Heart right ventricle (tissue), 16 donors: ENCODE measurements at regions not wholly inside any gene's neighbourhood (a gene's known extent, or its start where the extent isn't known, plus 50 kb on each side); places are given as distances from the start of the nearest gene placed in this dataset.

Experiments
- ATAC-seq, 8 donors: fragments of 200-7000 bp; cut with Tn5 transposase; one replicate each; pipeline ENCODE4 v1.9.1; 2020; ENCODE audit warnings: mild to moderate bottlenecking in 8 of 8, moderate library complexity in 8 of 8, moderate number of reproducible peaks in 1 of 8
- DNase-seq, 2 donors: peaks; one replicate each; pipeline ENCODE4 v3.0.0-alpha.2; 2020
- H3K27ac ChIP-seq, 10 donors: fragments of 200-600 bp; sonication (generic) in 2 of 10; one replicate each; pipeline versions ENCODE4 v1.5.0 to v1.8.0; 2020 to 2022; ENCODE audit warnings: mild to moderate bottlenecking in 3 of 10
- H3K27me3 ChIP-seq, 7 donors: fragments of 200-600 bp; one replicate each; pipeline ENCODE4 v1.8.0; 2021 to 2022; ENCODE audit warnings: mild to moderate bottlenecking in 2 of 7
- H3K36me3 ChIP-seq, 9 donors: fragments of 200-600 bp; sonication (generic) in 1 of 9; one replicate each; pipeline versions ENCODE4 v1.5.0 to v1.8.0; 2020 to 2022; ENCODE audit warnings: mild to moderate bottlenecking in 2 of 9
- H3K4me1 ChIP-seq, 9 donors: fragments of 200-600 bp; sonication (generic) in 1 of 9; one replicate each; pipeline versions ENCODE4 v1.5.0 to v1.8.0; 2020 to 2022; ENCODE audit warnings: mild to moderate bottlenecking in 4 of 9
- H3K4me3 ChIP-seq, 10 donors: fragments of 200-600 bp; sonication (generic) in 2 of 10; one replicate each; pipeline versions ENCODE4 v1.5.0 to v1.8.0; 2020 to 2022; ENCODE audit warnings: mild to moderate bottlenecking in 7 of 10, moderate library complexity in 2 of 10
- H3K9me3 ChIP-seq, 11 donors: fragments of 200-600 bp in 10 of 11; sonication (generic) in 2 of 11; one replicate each; pipeline versions ENCODE4 v1.5.0 to v1.8.0; 2013 to 2022; ENCODE audit warnings: mild to moderate bottlenecking in 2 of 11, control low read depth in 1 of 11, moderate library complexity in 1 of 11
- WGBS, 2 donors: extraction: QIAGEN DNeasy Blood & Tissue Kit; methylation state at CpG; one replicate each; pipeline ENCODE4 v1.1.7; 2013; ENCODE audit warnings: inconsistent platforms in 1 of 2; 5-methylcytosine and 5-hydroxymethylcytosine counted together
- intact Hi-C, 10 donors: fragments of 100-400 bp; cut with DNase I; formaldehyde crosslinking; loops; one replicate each; pipeline versions ENCODE4 v1.11.1 to v1.14.2; 2022
- TF ChIP-seq, protein P1 (sequence below), 9 donors: fragments of 200-600 bp; sonication (generic) in 2 of 9; IDR thresholded peaks; one replicate each; pipeline versions ENCODE4 v1.5.0 to v1.8.0; 2021 to 2022; ENCODE audit warnings: antibody characterized with exemption in 9 of 9, mild to moderate bottlenecking in 5 of 9, moderate library complexity in 1 of 9
- donor health status: Arrhythmogenic right ventricular cardiomyopathy.
- donor health status: ischemic (EF 13 %, LVEDD 7.1; RV severe dilation, severe dysfunction).
- donor health status: healthy with polysubstance abuse.
- donor health status: DM: no; HTN: yes; CAD: no.
- donor health status: DM: no; HTN: no; CAD: no.
- donor health status: ischemic (EF 25% LVEDD 6.9; RV normal size, moderate dysfunction).
- donor health status: ischemic (EF 25% LVEDD 5.7; RV mildly dilated, moderate dysfunction).
- donor health status: healthy.
- donor health status: DM: yes; HTN: yes; CAD: no.
- donor health status: Ischemic cardiomyopathy.
- donor health status: ischemic (EF 35%, LVEDD 5.7; RV mildly dilated, moderate dysfunction).
- donor health status: nonischemic (EF 11% LVEDD 7.7; RV severe dilation, severe dysfunction).
- donor health status: DM: yes; HTN: yes; CAD: no.
- donor health status: PGD.
- donor health status: ischemic (EF 29% LVEDD 5.4; RV normal size, mild dysfunction).
- donor health status: nonischemic (EF 23%, LVEDD 6.1; RV moderate dilation, normal function).

DNA sequence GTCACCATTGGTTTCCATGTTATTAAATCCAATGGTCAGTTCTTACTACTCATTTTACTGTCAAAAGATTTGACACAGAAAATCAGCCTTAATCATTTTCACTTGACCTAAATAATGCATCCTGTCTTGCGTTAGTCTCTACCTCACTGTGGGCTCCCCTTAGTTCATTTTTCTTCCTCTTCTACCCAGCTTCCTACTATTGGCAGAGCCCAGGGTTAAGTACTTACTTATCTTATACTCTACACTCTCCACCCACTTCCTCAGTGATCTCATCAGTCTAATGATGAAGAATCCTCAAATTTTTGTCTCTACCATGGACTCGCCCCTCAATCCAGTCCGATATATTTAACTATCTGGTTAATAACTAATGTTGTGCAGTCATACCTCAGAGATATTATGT, 735.9 kb downstream of the KCNT2 start:
- ATAC-seq (no peak), DNase-seq (no peak)
- intact Hi-C loops: no loop called here
- Histone ChIP-seq H3K9me3 (peaks cover 0 to 12% (median 0%) of the 10 kb centered on the region in 11 donors), H3K36me3 (no peaks in the 10 kb centered on the region), H3K4me1 (no peaks in the 10 kb centered on the region), H3K4me3 (no peak overlapping the region), H3K27ac (no peak overlapping the region), H3K27me3 (no peaks in the 10 kb centered on the region)
- TF ChIP-seq, protein P1, sequence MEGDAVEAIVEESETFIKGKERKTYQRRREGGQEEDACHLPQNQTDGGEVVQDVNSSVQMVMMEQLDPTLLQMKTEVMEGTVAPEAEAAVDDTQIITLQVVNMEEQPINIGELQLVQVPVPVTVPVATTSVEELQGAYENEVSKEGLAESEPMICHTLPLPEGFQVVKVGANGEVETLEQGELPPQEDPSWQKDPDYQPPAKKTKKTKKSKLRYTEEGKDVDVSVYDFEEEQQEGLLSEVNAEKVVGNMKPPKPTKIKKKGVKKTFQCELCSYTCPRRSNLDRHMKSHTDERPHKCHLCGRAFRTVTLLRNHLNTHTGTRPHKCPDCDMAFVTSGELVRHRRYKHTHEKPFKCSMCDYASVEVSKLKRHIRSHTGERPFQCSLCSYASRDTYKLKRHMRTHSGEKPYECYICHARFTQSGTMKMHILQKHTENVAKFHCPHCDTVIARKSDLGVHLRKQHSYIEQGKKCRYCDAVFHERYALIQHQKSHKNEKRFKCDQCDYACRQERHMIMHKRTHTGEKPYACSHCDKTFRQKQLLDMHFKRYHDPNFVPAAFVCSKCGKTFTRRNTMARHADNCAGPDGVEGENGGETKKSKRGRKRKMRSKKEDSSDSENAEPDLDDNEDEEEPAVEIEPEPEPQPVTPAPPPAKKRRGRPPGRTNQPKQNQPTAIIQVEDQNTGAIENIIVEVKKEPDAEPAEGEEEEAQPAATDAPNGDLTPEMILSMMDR (IDR thresholded peaks at IDR 0.05): no peak
- 71 to 77% methylated on average over 3 of the region's 3 CpGs for WGBS, 2 donors

GRCh38 chr1:195867638-195868037, 740.6 kb downstream of the KCNT2 start:
- Histone ChIP-seq H3K4me3 (no peak overlapping the region), H3K36me3 (no peaks in the 10 kb centered on the region), H3K9me3 (no peaks in the 10 kb centered on the region), H3K27me3 (no peaks in the 10 kb centered on the region), H3K27ac (no peak overlapping the region), H3K4me1 (no peaks in the 10 kb centered on the region)
- DNase-seq (no peak), ATAC-seq (no peak)
- intact Hi-C loops: no loop called here
- TF ChIP-seq, protein P1 (IDR thresholded peaks at IDR 0.05): no peak

DNA sequence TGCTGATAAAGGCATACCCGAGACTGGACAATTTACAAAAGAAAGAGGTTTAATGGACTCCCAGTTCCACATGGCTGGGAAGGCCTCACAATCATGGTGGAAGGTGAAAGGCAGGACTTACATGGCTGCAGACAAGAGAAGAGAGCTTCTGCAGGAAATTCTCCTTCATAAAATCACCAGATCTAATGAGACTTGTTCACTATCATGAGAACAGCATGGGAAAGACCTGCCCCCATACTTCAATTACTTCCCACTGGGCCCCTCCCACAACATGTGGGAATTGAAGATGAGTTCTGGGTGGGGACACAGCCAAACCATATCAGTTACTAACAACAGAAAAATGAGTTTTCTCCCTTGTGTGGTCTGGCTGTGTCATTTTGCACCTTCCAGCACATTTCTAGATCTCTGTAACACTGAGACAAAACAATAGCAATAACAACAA, 741.4 kb downstream of the KCNT2 start:
- H3K36me3 ChIP-seq: no peaks in the 10 kb centered on the region
- no peaks in the 10 kb centered on the region for H3K4me1 ChIP-seq
- no peak overlapping the region for H3K4me3 ChIP-seq
- no peak overlapping the region for H3K27ac ChIP-seq
- DNase-seq (no peak), ATAC-seq (no peak)
- TF ChIP-seq, protein P1 (IDR thresholded peaks at IDR 0.05): no peak
- H3K9me3 ChIP-seq: no peaks in the 10 kb centered on the region
- WGBS, 2 donors: 72 to 81% methylated on average over 1 of the region's 1 CpG
- intact Hi-C loops: no loop called here
- no peaks in the 10 kb centered on the region for H3K27me3 ChIP-seq

- 66 to 73% methylated on average over 6 of the region's 6 CpGs for WGBS, 2 donors
- H3K36me3 ChIP-seq: no peaks in the 10 kb centered on the region
- TF ChIP-seq, protein P1 (IDR thresholded peaks at IDR 0.05): no peak
- ATAC-seq (no peak), DNase-seq (no peak)
- H3K4me1 ChIP-seq: no peaks in the 10 kb centered on the region
- intact Hi-C loops: no loop called here
- H3K27me3 ChIP-seq: no peaks in the 10 kb centered on the region
- H3K4me3 ChIP-seq: no peak overlapping the region
- H3K27ac ChIP-seq: no peak overlapping the region
- H3K9me3 ChIP-seq: no peaks in the 10 kb centered on the region
Measured at GRCh38 chr1:195866091-195866780, 742.0 kb downstream of the KCNT2 start.
